Epithelial cell of esophagus (primary cell): ENCODE measurements at regions not wholly inside any gene's neighbourhood (a gene's known extent, or its start where the extent isn't known, plus 50 kb on each side); places are given as distances from the start of the nearest gene placed in this dataset.
A peak's percentile ranks its signal among the peaks of the same experiment; 100 is the strongest.
"Not testable (repeated sequence)": the region's sequence is repeated elsewhere in the genome, so short reads cannot be mapped to it uniquely, and the experiment has no call there.

Experiments
- DNase-seq: peaks from one replicate; pipeline ENCODE4 v3.0.0; 2010; ENCODE audit warnings: low read depth
- H3K4me3 ChIP-seq: 2 replicates; pipeline ENCODE4 v1.5.1; 2011; ENCODE audit warnings: mild to moderate bottlenecking, low read length, control low read depth
- CTCF ChIP-seq: IDR thresholded peaks from 2 replicates; pipeline ENCODE4 v1.5.1; 2011; ENCODE audit warnings: low read depth, mild to moderate bottlenecking, low read length, control low read depth, inconsistent platforms; ENCODE audit not compliant: insufficient read depth; ENCODE audit errors: missing control alignments

- no peak overlapping the region for H3K4me3 ChIP-seq
- DNase-seq = no peak
- TF ChIP-seq CTCF = no peak
These were observed 267.6 kb upstream of the SGK1 start for GRCh38 chr6:134585517-134585873.

GRCh38 chr6:134584847-134585516, 267.1 kb upstream of the SGK1 start:
- H3K4me3 ChIP-seq = no peak overlapping the region
- no peak for TF ChIP-seq CTCF
- DNase-seq = no peak

- peak; percentile 39 for TF ChIP-seq CTCF
- DNase-seq = peak; percentile 50
- no peak overlapping the region for H3K4me3 ChIP-seq
These were observed 260.1 kb upstream of the SGK1 start for GRCh38 chr6:134577998-134578397.

GRCh38 chr6:134575221-134575620, 257.3 kb upstream of the SGK1 start:
- no peak for TF ChIP-seq CTCF
- no peak overlapping the region for H3K4me3 ChIP-seq
- peak; percentile 33 for DNase-seq

GRCh38 chr6:134574491-134574890, 256.6 kb upstream of the SGK1 start:
- no peak for TF ChIP-seq CTCF
- no peak for DNase-seq
- no peak overlapping the region for H3K4me3 ChIP-seq

- DNase-seq, H3K4me3 ChIP-seq: not testable (repeated sequence)
These were observed 252.1 kb upstream of the SGK1 start for GRCh38 chr6:134569996-134570395.

GRCh38 chr6:134564705-134565104, 246.8 kb upstream of the SGK1 start:
- no peak for TF ChIP-seq CTCF
- no peak overlapping the region for H3K4me3 ChIP-seq
- DNase-seq = no peak
